DMS79 (cell line): ENCODE measurements at regions not wholly inside any gene's neighbourhood (a gene's known extent, or its start where the extent isn't known, plus 50 kb on each side); places are given as distances from the start of the nearest gene placed in this dataset.
"Not testable (repeated sequence)": the region's sequence is repeated elsewhere in the genome, so short reads cannot be mapped to it uniquely, and the experiment has no call there.

Experiments used
- DNase-seq: peaks from one replicate; lab custom pipeline; 2025; lab: John Stamatoyannopoulos, UW

GRCh38 chr1:172837816-172838679 is 179.1 kb downstream of the FASLG start:
- no peak for DNase-seq

DNA sequence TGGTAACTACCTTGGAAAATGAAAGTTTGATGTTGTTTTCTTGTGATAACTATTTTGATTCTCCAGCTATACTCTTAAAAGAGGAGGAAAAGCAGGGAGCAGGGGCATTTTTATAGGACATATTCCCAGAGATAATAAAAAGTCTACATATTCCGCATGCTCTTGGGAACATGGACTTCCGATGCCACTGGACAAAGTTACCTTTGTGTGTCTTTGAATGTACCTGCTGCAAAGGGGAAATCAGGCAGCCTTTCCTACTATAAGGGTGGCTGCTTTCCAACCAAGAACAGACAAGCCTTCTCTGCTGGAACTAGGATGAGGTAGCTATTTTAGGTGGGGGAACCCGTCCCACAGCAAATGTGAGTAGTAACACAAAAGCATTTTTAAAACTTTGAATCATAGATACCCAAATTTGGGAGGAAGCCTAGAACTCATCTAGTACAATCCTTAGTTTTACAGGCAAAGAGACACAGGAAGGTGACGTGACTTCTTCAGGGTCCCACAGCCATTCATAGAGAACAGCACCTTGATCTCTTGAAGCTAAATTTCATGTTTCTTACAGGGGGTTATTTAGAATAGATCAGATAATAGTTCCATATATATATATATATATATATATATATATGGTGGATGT is 179.9 kb downstream of the FASLG start:
- DNase-seq: no peak

- DNase-seq: not testable (repeated sequence)
Measured at GRCh38 chr1:172839639-172840038, 180.7 kb downstream of the FASLG start.

- no peak for DNase-seq
Measured at GRCh38 chr1:172843444-172843843, 184.5 kb downstream of the FASLG start.

GRCh38 chr1:172845371-172845770 is 186.5 kb downstream of the FASLG start:
- DNase-seq: no peak

- DNase-seq: no peak
Measured at GRCh38 chr1:172845865-172846264, 187.0 kb downstream of the FASLG start.

DNA sequence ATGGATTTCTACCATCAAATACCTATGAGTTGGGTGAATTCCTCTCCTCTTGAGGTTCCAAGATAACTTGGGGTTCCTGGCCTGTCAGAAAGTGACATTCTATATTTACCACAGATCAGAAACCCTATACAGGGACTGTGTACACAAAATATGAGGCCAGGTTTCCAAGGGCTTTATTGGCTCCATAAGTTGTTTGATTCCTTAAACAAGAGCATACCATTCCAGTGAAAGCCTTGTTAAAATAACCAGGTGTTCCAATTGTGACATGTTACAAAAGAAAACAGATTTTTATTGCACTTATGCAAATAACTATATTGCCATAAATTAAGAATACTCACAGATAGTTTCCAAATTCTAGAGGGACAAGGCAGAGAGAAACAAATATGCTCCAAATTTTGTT is 188.9 kb downstream of the FASLG start:
- not testable (repeated sequence) for DNase-seq

DNA sequence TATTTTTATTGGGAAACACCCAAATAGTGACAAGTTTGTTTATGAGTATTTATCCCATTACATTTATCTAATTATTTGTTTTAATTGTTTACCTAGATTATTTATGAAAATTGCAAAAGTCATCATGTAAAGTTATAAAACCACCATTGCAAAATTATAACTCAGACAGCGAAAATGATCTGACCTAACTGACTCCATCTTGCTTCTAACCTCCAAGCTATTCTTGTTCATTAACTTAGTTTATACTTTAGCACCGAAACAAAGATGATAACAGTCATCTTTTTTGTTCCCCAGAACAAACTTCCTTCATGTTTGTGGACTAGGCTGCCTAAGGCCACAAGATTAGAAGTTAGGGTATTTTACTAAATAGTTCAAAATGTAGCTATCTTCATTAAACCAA is 190.8 kb downstream of the FASLG start:
- no peak for DNase-seq

- DNase-seq: no peak
Measured at GRCh38 chr1:172851077-172851476, 192.2 kb downstream of the FASLG start.

GRCh38 chr1:172851856-172852255 is 193.0 kb downstream of the FASLG start:
- no peak for DNase-seq

DNA sequence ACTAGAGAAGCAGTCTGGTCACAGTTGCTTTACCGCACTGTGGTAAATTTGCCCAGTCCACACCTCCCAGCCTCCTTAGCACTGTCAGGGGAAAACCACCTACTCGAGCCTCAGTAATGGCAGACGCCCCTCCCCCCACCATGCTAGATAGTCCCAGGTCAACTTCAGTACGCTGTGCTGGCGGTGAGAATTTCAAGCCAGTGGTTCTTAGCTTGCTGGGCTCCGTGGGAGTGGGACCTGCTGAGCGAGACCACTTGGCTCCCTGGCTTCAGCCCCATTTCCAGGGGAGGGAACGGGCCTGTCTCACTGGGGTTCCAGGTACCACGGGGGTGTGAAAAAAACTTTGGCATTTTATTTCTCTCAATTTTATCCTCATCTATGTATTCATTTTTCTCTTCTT is 194.8 kb downstream of the TNFSF18 start:
- DNase-seq: not testable (repeated sequence)

DNA sequence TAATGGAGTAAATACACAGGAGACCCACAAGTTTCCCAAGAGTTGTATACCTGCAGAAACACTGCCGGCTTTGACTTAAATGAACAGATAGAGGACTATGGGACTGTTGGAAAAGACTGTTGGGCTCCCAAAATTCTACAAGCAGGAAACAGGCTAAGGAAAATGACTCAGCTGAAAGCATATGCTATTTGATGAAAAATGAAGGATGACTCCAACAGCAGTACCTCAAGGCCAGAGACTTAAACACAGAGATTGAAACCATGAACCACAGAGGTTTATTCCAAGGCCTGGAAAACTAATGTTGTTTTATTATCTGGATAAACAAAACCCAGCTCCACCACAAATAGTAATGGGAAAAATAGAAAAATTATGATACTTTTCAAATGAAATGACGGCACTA is 187.7 kb downstream of the TNFSF18 start:
- DNase-seq: no peak

DNA sequence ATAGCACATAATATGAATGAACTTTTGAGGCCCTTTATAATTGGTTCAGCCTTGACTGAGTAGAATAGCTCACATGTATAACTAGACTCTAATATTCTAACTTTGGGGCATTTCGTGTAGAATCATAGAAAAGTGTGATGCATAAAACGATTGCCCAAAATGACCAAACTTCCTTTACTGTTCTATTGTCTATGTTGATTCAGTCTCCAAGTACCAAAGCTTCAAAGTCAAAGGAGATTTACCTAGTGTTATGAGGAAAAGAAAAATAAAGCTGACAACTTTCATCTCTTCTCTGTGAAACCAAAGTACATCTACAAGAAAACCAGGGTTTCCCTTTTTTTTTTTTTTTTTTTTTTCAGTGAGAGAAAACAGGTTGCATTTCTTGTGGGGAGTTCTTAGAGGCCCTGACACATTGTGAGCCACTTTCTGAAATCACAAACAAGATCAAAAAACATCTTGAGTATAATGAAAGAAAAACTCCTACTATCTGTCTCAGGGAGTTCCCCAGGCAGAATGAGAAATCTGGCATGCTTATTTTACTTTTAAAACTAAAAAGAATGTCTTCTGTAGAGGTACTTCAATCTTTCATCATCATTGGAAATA is 183.4 kb downstream of the TNFSF18 start:
- DNase-seq: no peak

DNA sequence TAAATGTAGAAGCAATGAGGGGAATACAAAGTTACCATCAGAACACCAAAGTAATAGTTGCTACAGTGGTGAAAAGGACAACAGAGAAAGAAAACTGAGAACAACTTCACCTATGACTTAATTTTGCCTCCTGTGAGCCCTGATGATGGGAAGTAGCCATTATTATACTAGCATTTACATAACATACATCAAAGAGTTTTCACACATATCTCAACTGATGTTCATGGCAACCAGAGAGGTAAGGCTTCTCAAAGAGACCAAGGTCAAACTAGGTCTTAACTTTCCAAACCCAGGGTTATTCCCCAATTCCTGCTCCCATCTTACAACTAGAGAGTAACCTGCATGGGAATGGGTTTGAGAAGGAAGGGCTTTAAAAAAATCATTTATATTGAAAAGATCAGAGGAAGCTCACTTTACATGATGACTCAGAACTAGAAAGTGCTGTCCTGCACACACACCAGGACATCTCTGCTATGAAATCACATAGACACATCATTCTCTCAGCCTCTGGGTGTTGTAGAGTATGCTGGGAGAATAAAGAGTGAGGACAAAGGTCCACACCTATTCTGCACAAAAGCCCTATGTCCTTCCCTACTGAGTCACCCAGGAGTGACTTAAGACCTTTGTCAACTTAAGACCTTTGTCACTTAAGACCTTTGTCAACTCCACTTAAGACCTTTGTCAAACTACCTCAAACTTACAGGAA is 179.7 kb downstream of the TNFSF18 start:
- no peak for DNase-seq

DNA sequence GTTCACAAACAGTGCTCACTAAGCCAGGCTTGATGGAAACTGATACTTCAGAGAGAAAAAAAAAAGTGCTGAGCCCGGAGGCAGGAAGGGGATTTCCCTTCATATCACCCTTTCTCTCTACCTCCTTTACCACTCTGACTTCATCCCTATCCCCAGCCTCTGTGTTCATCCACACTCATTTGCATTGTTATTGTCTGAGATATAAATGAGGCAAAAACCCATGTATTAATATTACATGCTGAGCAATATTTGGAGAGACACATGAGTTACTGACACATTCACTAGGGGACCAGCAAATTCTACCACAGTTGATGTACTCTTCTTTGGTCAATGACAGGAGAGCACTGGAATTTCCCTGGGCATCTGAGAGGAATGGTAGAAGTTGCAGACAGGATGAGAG is 175.8 kb downstream of the TNFSF18 start:
- DNase-seq: no peak

GRCh38 chr1:172875892-172876291 is 174.8 kb downstream of the TNFSF18 start:
- DNase-seq: no peak

- DNase-seq: no peak
Measured at GRCh38 chr1:172882385-172882784, 168.4 kb downstream of the TNFSF18 start.

- DNase-seq: no peak
Measured at GRCh38 chr1:172882791-172883386, 167.9 kb downstream of the TNFSF18 start.

DNA sequence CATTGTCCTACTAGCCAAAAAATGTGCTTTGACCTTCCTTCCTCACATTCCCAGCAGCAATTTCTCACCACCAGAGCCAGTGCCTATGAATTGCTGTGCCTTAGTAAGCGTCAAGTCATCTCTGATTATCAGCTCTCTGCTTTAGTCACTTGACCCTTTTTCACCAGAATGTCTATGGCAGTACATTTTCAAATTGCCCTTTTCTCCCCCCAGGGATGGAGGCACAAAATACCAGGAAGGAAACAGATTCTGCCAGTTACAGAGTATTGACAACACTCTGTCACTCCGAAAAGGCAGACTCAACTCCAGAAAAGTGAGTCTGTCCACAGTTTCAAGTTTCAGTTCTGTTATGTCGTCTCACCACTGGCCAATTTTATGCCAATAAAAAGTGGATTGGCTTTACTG is 167.4 kb downstream of the TNFSF18 start:
- DNase-seq: no peak

GRCh38 chr1:172883844-172884243 is 166.9 kb downstream of the TNFSF18 start:
- DNase-seq: no peak

DNA sequence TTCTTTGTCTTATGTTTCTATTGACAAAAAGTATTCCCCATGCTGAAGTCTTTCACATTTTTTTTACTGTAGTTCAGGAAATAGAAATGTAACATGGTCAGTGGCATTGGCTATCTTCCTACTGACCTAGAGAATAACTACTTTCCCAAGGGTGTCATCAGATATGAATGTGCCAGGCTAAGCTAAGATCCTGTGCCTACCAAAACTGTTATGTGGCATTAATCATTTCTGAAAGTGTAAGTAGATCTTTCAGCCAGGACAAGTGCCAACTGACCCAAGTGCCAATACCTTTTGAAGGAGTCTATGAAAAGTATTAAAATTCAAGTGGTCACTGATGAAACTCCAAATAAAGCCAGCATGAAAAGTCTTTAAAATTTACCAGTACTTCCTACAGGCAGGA is 165.3 kb downstream of the TNFSF18 start:
- DNase-seq: no peak

- no peak for DNase-seq
Measured at GRCh38 chr1:172885971-172886370, 164.8 kb downstream of the TNFSF18 start.
